ENCODE measurements at regions not wholly inside any gene's neighbourhood (a gene's known extent, or its start where the extent isn't known, plus 50 kb on each side); places are given as distances from the start of the nearest gene placed in this dataset.

GRCh38 chr4:29043411-29043810 lies 1676.8 kb upstream of the PCDH7 start:
- no peaks in the 10 kb centered on the region for H3K36me3 ChIP-seq (ENCODE audit: insufficient read depth, insufficient read length, low read length)
- no peak overlapping the region for H3K9ac ChIP-seq (ENCODE audit: insufficient read length, low read depth)
- no peaks in the 10 kb centered on the region for H3K27me3 ChIP-seq (ENCODE audit: insufficient read depth, insufficient read length)
- H3K4me1 ChIP-seq (ENCODE audit: insufficient read depth, insufficient read length): no peaks in the 10 kb centered on the region
- no peak overlapping the region for H3K4me3 ChIP-seq (ENCODE audit: insufficient read length, low read depth)
- no peak for DNase-seq (ENCODE audit: low read depth, low spot score)
- H3K9me3 ChIP-seq (ENCODE audit: insufficient read depth, low read length): peaks cover 5% of the 10 kb centered on the region; the same call in 1 of the 2 replicates
- TF ChIP-seq SUZ12 (IDR thresholded peaks at IDR 0.05; ENCODE audit: extremely low read depth, insufficient read depth, insufficient read length) (no peak), ZNF274 (IDR thresholded peaks at IDR 0.05; ENCODE audit: low read depth, low read length) (no peak), YY1 (IDR thresholded peaks at IDR 0.05; ENCODE audit: insufficient read depth, insufficient read length) (no peak)

- no peak for DNase-seq (ENCODE audit: low read depth, low spot score)
- H3K4me3 ChIP-seq (ENCODE audit: insufficient read length, low read depth): no peak overlapping the region
- no peaks in the 10 kb centered on the region for H3K27me3 ChIP-seq (ENCODE audit: insufficient read depth, insufficient read length)
- no peak overlapping the region for H3K9ac ChIP-seq (ENCODE audit: insufficient read length, low read depth)
- TF ChIP-seq ZNF274 (IDR thresholded peaks at IDR 0.05; ENCODE audit: low read depth, low read length) (no peak), SUZ12 (IDR thresholded peaks at IDR 0.05; ENCODE audit: extremely low read depth, insufficient read depth, insufficient read length) (no peak), YY1 (IDR thresholded peaks at IDR 0.05; ENCODE audit: insufficient read depth, insufficient read length) (no peak)
- peaks cover 5% of the 10 kb centered on the region; the same call in 1 of the 2 replicates for H3K9me3 ChIP-seq (ENCODE audit: insufficient read depth, low read length)
- no peaks in the 10 kb centered on the region for H3K36me3 ChIP-seq (ENCODE audit: insufficient read depth, insufficient read length, low read length)
- H3K4me1 ChIP-seq (ENCODE audit: insufficient read depth, insufficient read length): no peaks in the 10 kb centered on the region
Measured at GRCh38 chr4:29046186-29046585, 1674.0 kb upstream of the PCDH7 start.

- Histone ChIP-seq H3K4me3 (ENCODE audit: insufficient read length, low read depth) (no peak overlapping the region), H3K4me1 (ENCODE audit: insufficient read depth, insufficient read length) (no peaks in the 10 kb centered on the region), H3K36me3 (ENCODE audit: insufficient read depth, insufficient read length, low read length) (no peaks in the 10 kb centered on the region), H3K9me3 (ENCODE audit: insufficient read depth, low read length) (peaks cover 5% of the 10 kb centered on the region; the same call in 1 of the 2 replicates), H3K9ac (ENCODE audit: insufficient read length, low read depth) (no peak overlapping the region), H3K27me3 (ENCODE audit: insufficient read depth, insufficient read length) (no peaks in the 10 kb centered on the region)
- TF ChIP-seq SUZ12 (IDR thresholded peaks at IDR 0.05; ENCODE audit: extremely low read depth, insufficient read depth, insufficient read length) (no peak), ZNF274 (IDR thresholded peaks at IDR 0.05; ENCODE audit: low read depth, low read length) (no peak), YY1 (IDR thresholded peaks at IDR 0.05; ENCODE audit: insufficient read depth, insufficient read length) (no peak)
- DNase-seq (ENCODE audit: low read depth, low spot score): no peak
Measured at GRCh38 chr4:29046781-29047180, 1673.4 kb upstream of the PCDH7 start.

GRCh38 chr4:29047341-29048041 lies 1672.7 kb upstream of the PCDH7 start:
- Histone ChIP-seq H3K36me3 (ENCODE audit: insufficient read depth, insufficient read length, low read length) (no peaks in the 10 kb centered on the region), H3K4me3 (ENCODE audit: insufficient read length, low read depth) (no peak overlapping the region), H3K27me3 (ENCODE audit: insufficient read depth, insufficient read length) (no peaks in the 10 kb centered on the region), H3K9ac (ENCODE audit: insufficient read length, low read depth) (no peak overlapping the region), H3K4me1 (ENCODE audit: insufficient read depth, insufficient read length) (no peaks in the 10 kb centered on the region), H3K9me3 (ENCODE audit: insufficient read depth, low read length) (peaks cover 5% of the 10 kb centered on the region; the same call in 1 of the 2 replicates)
- TF ChIP-seq YY1 (IDR thresholded peaks at IDR 0.05; ENCODE audit: insufficient read depth, insufficient read length): no peak
- TF ChIP-seq ZNF274 (IDR thresholded peaks at IDR 0.05; ENCODE audit: low read depth, low read length): no peak
- TF ChIP-seq SUZ12 (IDR thresholded peaks at IDR 0.05; ENCODE audit: extremely low read depth, insufficient read depth, insufficient read length): no peak
- no peak for DNase-seq (ENCODE audit: low read depth, low spot score)

- H3K36me3 ChIP-seq (ENCODE audit: insufficient read depth, insufficient read length, low read length): no peaks in the 10 kb centered on the region
- TF ChIP-seq YY1 (IDR thresholded peaks at IDR 0.05; ENCODE audit: insufficient read depth, insufficient read length) (no peak), ZNF274 (IDR thresholded peaks at IDR 0.05; ENCODE audit: low read depth, low read length) (no peak), SUZ12 (IDR thresholded peaks at IDR 0.05; ENCODE audit: extremely low read depth, insufficient read depth, insufficient read length) (no peak)
- peaks cover 5% of the 10 kb centered on the region; the same call in 1 of the 2 replicates for H3K9me3 ChIP-seq (ENCODE audit: insufficient read depth, low read length)
- H3K9ac ChIP-seq (ENCODE audit: insufficient read length, low read depth): no peak overlapping the region
- H3K4me1 ChIP-seq (ENCODE audit: insufficient read depth, insufficient read length): no peaks in the 10 kb centered on the region
- no peak overlapping the region for H3K4me3 ChIP-seq (ENCODE audit: insufficient read length, low read depth)
- no peaks in the 10 kb centered on the region for H3K27me3 ChIP-seq (ENCODE audit: insufficient read depth, insufficient read length)
- DNase-seq (ENCODE audit: low read depth, low spot score): no peak
Measured at GRCh38 chr4:29051381-29051965, 1668.7 kb upstream of the PCDH7 start.

GRCh38 chr4:29052266-29052665 lies 1667.9 kb upstream of the PCDH7 start:
- Histone ChIP-seq H3K36me3 (ENCODE audit: insufficient read depth, insufficient read length, low read length) (no peaks in the 10 kb centered on the region), H3K4me3 (ENCODE audit: insufficient read length, low read depth) (no peak overlapping the region), H3K27me3 (ENCODE audit: insufficient read depth, insufficient read length) (no peaks in the 10 kb centered on the region), H3K9ac (ENCODE audit: insufficient read length, low read depth) (no peak overlapping the region), H3K9me3 (ENCODE audit: insufficient read depth, low read length) (peaks cover 5% of the 10 kb centered on the region; the same call in 1 of the 2 replicates), H3K4me1 (ENCODE audit: insufficient read depth, insufficient read length) (no peaks in the 10 kb centered on the region)
- no peak for DNase-seq (ENCODE audit: low read depth, low spot score)
- no peak for TF ChIP-seq ZNF274 (IDR thresholded peaks at IDR 0.05; ENCODE audit: low read depth, low read length)

GRCh38 chr4:29058531-29058930 lies 1661.6 kb upstream of the PCDH7 start:
- Histone ChIP-seq H3K4me1 (ENCODE audit: insufficient read depth, insufficient read length) (no peaks in the 10 kb centered on the region), H3K9ac (ENCODE audit: insufficient read length, low read depth) (no peak overlapping the region), H3K36me3 (ENCODE audit: insufficient read depth, insufficient read length, low read length) (no peaks in the 10 kb centered on the region), H3K4me3 (ENCODE audit: insufficient read length, low read depth) (no peak overlapping the region), H3K27me3 (ENCODE audit: insufficient read depth, insufficient read length) (no peaks in the 10 kb centered on the region), H3K9me3 (ENCODE audit: insufficient read depth, low read length) (no peaks in the 10 kb centered on the region)
- DNase-seq (ENCODE audit: low read depth, low spot score): no peak
- TF ChIP-seq SUZ12 (IDR thresholded peaks at IDR 0.05; ENCODE audit: extremely low read depth, insufficient read depth, insufficient read length): no peak

Data from NT2/D1 (cell line).